WTC11 (cell line): ENCODE measurements at regions not wholly inside any gene's neighbourhood (a gene's known extent, or its start where the extent isn't known, plus 50 kb on each side); places are given as distances from the start of the nearest gene placed in this dataset.

Source experiments
- ATAC-seq: fragments of 200-7000 bp; cut with Tn5 transposase; 2 replicates; pipeline ENCODE4 v1.10.0; 2021; ENCODE audit warnings: mild to moderate bottlenecking, moderate library complexity
- CTCF ChIA-PET: fragments of 300-600 bp; sonication (Branson Sonifier 250); formaldehyde crosslinking; loops from one replicate; lab custom pipeline; 2021; ENCODE audit warnings: antibody characterized with exemption; lab: Charles Lee
- POLR2A ChIA-PET: fragments of 350-600 bp; sonication (Branson Sonifier 250); formaldehyde crosslinking; loops from one replicate; lab custom pipeline; 2021; ENCODE audit warnings: antibody characterized with exemption; lab: Charles Lee
- DNase-seq: peaks from one replicate; pipeline ENCODE4 v3.0.0; 2021; ENCODE audit warnings: low spot score
- H3K27ac Mint-ChIP-seq: 2 replicates; pipeline ENCODE4 v1.8.0; 2021; ENCODE audit warnings: mixed read lengths
- H3K27me3 Mint-ChIP-seq: 2 replicates; pipeline ENCODE4 v1.8.0; 2021; ENCODE audit warnings: low read depth, mild to moderate bottlenecking, moderate library complexity, mixed read lengths
- H3K36me3 Mint-ChIP-seq: 2 replicates; pipeline ENCODE4 v1.8.0; 2021; ENCODE audit warnings: mixed read lengths
- H3K4me1 Mint-ChIP-seq: 2 replicates; pipeline ENCODE4 v1.8.0; 2022; ENCODE audit warnings: mixed read lengths
- H3K4me3 Mint-ChIP-seq: 2 replicates; pipeline ENCODE4 v1.8.0; 2021; ENCODE audit warnings: mild to moderate bottlenecking, moderate library complexity, mixed read lengths
- H3K9me3 Mint-ChIP-seq: 2 replicates; pipeline ENCODE4 v1.8.0; 2021; ENCODE audit warnings: mixed read lengths
- AR ChIP-seq: fragments of 250-450 bp; sonication (Bioruptor Pico); IDR thresholded peaks from 2 replicates; pipeline ENCODE4 v1.9.0; 2021; ENCODE audit warnings: mild to moderate bottlenecking
- E2F5 ChIP-seq: sonication (generic); formaldehyde crosslinking; IDR thresholded peaks from 2 replicates; pipeline ENCODE4 v1.8.1; 2022; ENCODE audit warnings: mild to moderate bottlenecking, moderate library complexity, missing genetic modification reagents
- ELF4 ChIP-seq: sonication (generic); formaldehyde crosslinking; IDR thresholded peaks from 2 replicates; pipeline ENCODE4 v1.8.1; 2022; ENCODE audit warnings: low read depth, mild to moderate bottlenecking, moderate library complexity, missing genetic modification reagents
- ESRRA ChIP-seq: sonication (generic); formaldehyde crosslinking; IDR thresholded peaks from 2 replicates; pipeline ENCODE4 v1.8.1; 2022; ENCODE audit warnings: mild to moderate bottlenecking, missing genetic modification reagents, borderline replicate concordance
- GABPB1 ChIP-seq: sonication (generic); formaldehyde crosslinking; IDR thresholded peaks from 2 replicates; pipeline ENCODE4 v1.8.1; 2023; ENCODE audit warnings: mild to moderate bottlenecking, missing genetic modification reagents
- JUN ChIP-seq: sonication (generic); formaldehyde crosslinking; IDR thresholded peaks from 2 replicates; pipeline ENCODE4 v1.8.0; 2023; ENCODE audit warnings: mild to moderate bottlenecking, missing genetic modification reagents
- KAT7 ChIP-seq: sonication (generic); formaldehyde crosslinking; IDR thresholded peaks from 2 replicates; pipeline ENCODE4 v1.8.1; 2023; ENCODE audit warnings: missing genetic modification reagents, mild to moderate bottlenecking, borderline replicate concordance
- MYBL2 ChIP-seq: sonication (generic); formaldehyde crosslinking; IDR thresholded peaks from 2 replicates; pipeline ENCODE4 v1.8.1; 2023; ENCODE audit warnings: mild to moderate bottlenecking, moderate library complexity, missing genetic modification reagents
- NR1H2 ChIP-seq: sonication (generic); formaldehyde crosslinking; IDR thresholded peaks from 2 replicates; pipeline ENCODE4 v1.9.0; 2021; ENCODE audit warnings: mild to moderate bottlenecking, moderate library complexity, missing genetic modification reagents
- NR3C1 ChIP-seq: sonication (generic); formaldehyde crosslinking; conservative IDR thresholded peaks from 2 replicates; pipeline ENCODE4 v1.8.1; 2023; ENCODE audit warnings: low read depth, mild to moderate bottlenecking, missing genetic modification reagents
- PREB ChIP-seq: sonication (generic); formaldehyde crosslinking; IDR thresholded peaks from 2 replicates; pipeline ENCODE4 v1.8.1; 2022; ENCODE audit warnings: mild to moderate bottlenecking, missing genetic modification reagents, moderate library complexity, borderline replicate concordance
- PRRX2 ChIP-seq: fragments of 250-450 bp; sonication (Bioruptor Pico); IDR thresholded peaks from 2 replicates; pipeline ENCODE4 v1.8.0; 2021; ENCODE audit warnings: mild to moderate bottlenecking
- SMAD3 ChIP-seq: sonication (generic); formaldehyde crosslinking; IDR thresholded peaks from 2 replicates; pipeline ENCODE4 v1.8.0; 2022; ENCODE audit warnings: missing genetic modification reagents, mild to moderate bottlenecking, borderline replicate concordance
- USF1 ChIP-seq: sonication (generic); formaldehyde crosslinking; IDR thresholded peaks from 2 replicates; pipeline ENCODE4 v1.8.0; 2022; ENCODE audit warnings: mild to moderate bottlenecking, missing genetic modification reagents
- ZNF121 ChIP-seq: sonication (generic); formaldehyde crosslinking; IDR thresholded peaks from 2 replicates; pipeline ENCODE4 v1.8.0; 2023; ENCODE audit warnings: missing genetic modification reagents
- ZNF317 ChIP-seq: sonication (generic); formaldehyde crosslinking; IDR thresholded peaks from 2 replicates; pipeline ENCODE4 v1.8.1; 2023; ENCODE audit warnings: low read depth, mild to moderate bottlenecking, moderate library complexity, missing genetic modification reagents, borderline replicate concordance
- ZNF423 ChIP-seq: fragments of 250-450 bp; sonication (Bioruptor Pico); IDR thresholded peaks from 2 replicates; pipeline ENCODE4 v2.1.2; 2022; ENCODE audit warnings: mild to moderate bottlenecking, moderate library complexity
- ZNF512 ChIP-seq: sonication (generic); formaldehyde crosslinking; IDR thresholded peaks from 2 replicates; pipeline ENCODE4 v1.8.1; 2022; ENCODE audit warnings: missing genetic modification reagents, borderline replicate concordance
- TF ChIP-seq, protein P1 (sequence below): sonication (generic); formaldehyde crosslinking; IDR thresholded peaks from 2 replicates; pipeline ENCODE4 v1.8.1; 2023; ENCODE audit warnings: mild to moderate bottlenecking, missing genetic modification reagents, borderline replicate concordance
- TF ChIP-seq, protein P2 (sequence below): sonication (generic); formaldehyde crosslinking; IDR thresholded peaks from 2 replicates; pipeline ENCODE4 v1.8.1; 2023; ENCODE audit warnings: mild to moderate bottlenecking, missing genetic modification reagents

DNA sequence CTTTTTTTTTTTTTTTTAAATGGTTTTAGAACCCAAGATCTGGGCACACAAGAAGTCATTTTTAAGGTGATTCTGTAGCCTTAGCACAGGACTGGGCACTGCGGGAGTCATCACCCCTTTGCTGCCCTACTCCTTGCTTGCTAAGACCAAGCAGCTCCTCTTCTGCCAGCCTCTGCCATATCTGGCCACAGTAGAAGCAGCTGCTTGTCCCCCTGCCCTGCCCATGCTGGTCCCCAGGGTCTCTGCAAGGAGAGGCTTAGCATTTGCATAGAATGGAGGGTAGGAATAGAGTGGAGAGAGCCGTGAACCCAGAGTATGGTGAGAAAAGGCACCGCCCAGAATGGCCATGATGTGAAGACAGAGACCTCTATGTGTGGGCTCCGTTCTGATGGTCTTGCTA, 109.3 kb downstream of the ADRA2C start:
- POLR2A ChIA-PET, result interaction anchor here (0.7 kb wide), 1 partner anchor 28 kb away, joined by 3 read pairs; no protein-coding TSS in a partner anchor
- DNase-seq, result no peak
- CTCF ChIA-PET, result interaction anchor here (0.7 kb wide), 1 partner anchor 125 kb away, joined by 4 read pairs; no protein-coding TSS in a partner anchor

More for the DNA sequence above, 109.3 kb downstream of the ADRA2C start:
- H3K9me3 Mint-ChIP-seq, result peaks cover 17% of the 10 kb centered on the region
- H3K4me3 Mint-ChIP-seq, result no peak overlapping the region
- H3K4me1 Mint-ChIP-seq, result peaks cover 35% of the 10 kb centered on the region
- H3K27me3 Mint-ChIP-seq, result peaks cover 64% of the 10 kb centered on the region
- no peak overlapping the region for H3K27ac Mint-ChIP-seq
- H3K36me3 Mint-ChIP-seq, result peaks cover 10% of the 10 kb centered on the region
- ATAC-seq, result no peak
- TF ChIP-seq E2F5 (CRISPR knock-in tag), result no peak
- no peak for TF ChIP-seq SMAD3 (CRISPR knock-in tag)
- no peak for TF ChIP-seq AR
- TF ChIP-seq ZNF512 (CRISPR knock-in tag), result no peak
- no peak for TF ChIP-seq GABPB1 (CRISPR knock-in tag)
- TF ChIP-seq MYBL2 (CRISPR knock-in tag), result no peak
- TF ChIP-seq ELF4 (CRISPR knock-in tag), result no peak
- no peak for TF ChIP-seq ZNF121 (CRISPR knock-in tag)
- TF ChIP-seq ZNF317 (CRISPR knock-in tag), result no peak
- no peak for TF ChIP-seq JUN
- TF ChIP-seq NR3C1 (CRISPR knock-in tag), result no peak
- no peak for TF ChIP-seq PREB
- no peak for TF ChIP-seq USF1 (CRISPR knock-in tag)
- no peak for TF ChIP-seq ZNF423 (CRISPR knock-in tag)
- TF ChIP-seq, protein P1, sequence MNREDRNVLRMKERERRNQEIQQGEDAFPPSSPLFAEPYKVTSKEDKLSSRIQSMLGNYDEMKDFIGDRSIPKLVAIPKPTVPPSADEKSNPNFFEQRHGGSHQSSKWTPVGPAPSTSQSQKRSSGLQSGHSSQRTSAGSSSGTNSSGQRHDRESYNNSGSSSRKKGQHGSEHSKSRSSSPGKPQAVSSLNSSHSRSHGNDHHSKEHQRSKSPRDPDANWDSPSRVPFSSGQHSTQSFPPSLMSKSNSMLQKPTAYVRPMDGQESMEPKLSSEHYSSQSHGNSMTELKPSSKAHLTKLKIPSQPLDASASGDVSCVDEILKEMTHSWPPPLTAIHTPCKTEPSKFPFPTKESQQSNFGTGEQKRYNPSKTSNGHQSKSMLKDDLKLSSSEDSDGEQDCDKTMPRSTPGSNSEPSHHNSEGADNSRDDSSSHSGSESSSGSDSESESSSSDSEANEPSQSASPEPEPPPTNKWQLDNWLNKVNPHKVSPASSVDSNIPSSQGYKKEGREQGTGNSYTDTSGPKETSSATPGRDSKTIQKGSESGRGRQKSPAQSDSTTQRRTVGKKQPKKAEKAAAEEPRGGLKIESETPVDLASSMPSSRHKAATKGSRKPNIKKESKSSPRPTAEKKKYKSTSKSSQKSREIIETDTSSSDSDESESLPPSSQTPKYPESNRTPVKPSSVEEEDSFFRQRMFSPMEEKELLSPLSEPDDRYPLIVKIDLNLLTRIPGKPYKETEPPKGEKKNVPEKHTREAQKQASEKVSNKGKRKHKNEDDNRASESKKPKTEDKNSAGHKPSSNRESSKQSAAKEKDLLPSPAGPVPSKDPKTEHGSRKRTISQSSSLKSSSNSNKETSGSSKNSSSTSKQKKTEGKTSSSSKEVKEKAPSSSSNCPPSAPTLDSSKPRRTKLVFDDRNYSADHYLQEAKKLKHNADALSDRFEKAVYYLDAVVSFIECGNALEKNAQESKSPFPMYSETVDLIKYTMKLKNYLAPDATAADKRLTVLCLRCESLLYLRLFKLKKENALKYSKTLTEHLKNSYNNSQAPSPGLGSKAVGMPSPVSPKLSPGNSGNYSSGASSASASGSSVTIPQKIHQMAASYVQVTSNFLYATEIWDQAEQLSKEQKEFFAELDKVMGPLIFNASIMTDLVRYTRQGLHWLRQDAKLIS (CRISPR knock-in tag), result no peak
- no peak for TF ChIP-seq NR1H2 (CRISPR knock-in tag)
- no peak for TF ChIP-seq KAT7 (CRISPR knock-in tag)
- TF ChIP-seq, protein P2, sequence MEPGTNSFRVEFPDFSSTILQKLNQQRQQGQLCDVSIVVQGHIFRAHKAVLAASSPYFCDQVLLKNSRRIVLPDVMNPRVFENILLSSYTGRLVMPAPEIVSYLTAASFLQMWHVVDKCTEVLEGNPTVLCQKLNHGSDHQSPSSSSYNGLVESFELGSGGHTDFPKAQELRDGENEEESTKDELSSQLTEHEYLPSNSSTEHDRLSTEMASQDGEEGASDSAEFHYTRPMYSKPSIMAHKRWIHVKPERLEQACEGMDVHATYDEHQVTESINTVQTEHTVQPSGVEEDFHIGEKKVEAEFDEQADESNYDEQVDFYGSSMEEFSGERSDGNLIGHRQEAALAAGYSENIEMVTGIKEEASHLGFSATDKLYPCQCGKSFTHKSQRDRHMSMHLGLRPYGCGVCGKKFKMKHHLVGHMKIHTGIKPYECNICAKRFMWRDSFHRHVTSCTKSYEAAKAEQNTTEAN (CRISPR knock-in tag), result no peak
- no peak for TF ChIP-seq PRRX2
- TF ChIP-seq ESRRA (CRISPR knock-in tag), result no peak
